IgD-negative memory B cell (primary cell): ENCODE measurements at regions not wholly inside any gene's neighbourhood (a gene's known extent, or its start where the extent isn't known, plus 50 kb on each side); places are given as distances from the start of the nearest gene placed in this dataset.
"Not testable (repeated sequence)": the region's sequence is repeated elsewhere in the genome, so short reads cannot be mapped to it uniquely, and the experiment has no call there.

Source experiments
- H3K27ac Mint-ChIP-seq, 3 donors: one replicate each; pipeline ENCODE4 v1.8.0; 2020 to 2022; ENCODE audit warnings: mild to moderate bottlenecking in 3 of 3, mixed read lengths in 3 of 3, moderate library complexity in 1 of 3
- H3K27me3 Mint-ChIP-seq: one replicate; pipeline ENCODE4 v1.8.0; 2021; ENCODE audit warnings: mixed read lengths
- H3K36me3 Mint-ChIP-seq: one replicate; pipeline ENCODE4 v1.8.0; 2020; ENCODE audit warnings: mild to moderate bottlenecking, mixed read lengths
- H3K4me1 Mint-ChIP-seq, 3 donors: one replicate each; pipeline ENCODE4 v1.8.0; 2020 to 2022; ENCODE audit warnings: mixed read lengths in 3 of 3, mild to moderate bottlenecking in 1 of 3
- H3K4me3 Mint-ChIP-seq, 4 donors: one replicate each; pipeline ENCODE4 v1.8.0; 2020 to 2022; ENCODE audit warnings: mild to moderate bottlenecking in 4 of 4, mixed read lengths in 4 of 4, moderate library complexity in 3 of 4
- H3K9me3 Mint-ChIP-seq, 3 donors: one replicate each; pipeline ENCODE4 v1.8.0; 2020 to 2021; ENCODE audit warnings: mixed read lengths in 3 of 3, mild to moderate bottlenecking in 1 of 3

DNA sequence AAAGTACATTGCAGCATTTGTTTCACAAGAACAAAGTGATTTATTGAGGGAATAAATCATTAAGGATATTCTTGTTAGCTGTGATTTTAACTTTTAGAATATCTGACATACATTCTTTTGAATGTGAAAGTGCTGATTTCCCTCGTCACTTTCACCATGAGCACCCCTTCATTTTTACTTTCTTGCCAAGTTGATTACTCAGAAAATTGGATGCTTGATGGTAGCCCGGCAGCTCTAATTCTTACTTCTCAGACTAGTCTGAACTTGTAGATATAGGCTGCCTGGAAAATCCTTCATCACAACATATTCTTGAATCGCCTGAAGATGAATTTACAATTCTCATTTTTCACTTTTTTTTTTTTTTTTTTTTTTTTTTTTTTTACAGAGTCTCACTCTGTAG lies 147.1 kb upstream of the SMLR1 start:
- peaks cover 2% of the 10 kb centered on the region for H3K36me3 Mint-ChIP-seq
- H3K27me3 Mint-ChIP-seq = peaks cover 5% of the 10 kb centered on the region
- H3K4me1 Mint-ChIP-seq = no peaks in the 10 kb centered on the region
- peaks cover 0 to 3% (median 0%) of the 10 kb centered on the region in 3 donors for H3K9me3 Mint-ChIP-seq
- H3K4me3 Mint-ChIP-seq = no peak overlapping the region
- no peak overlapping the region for H3K27ac Mint-ChIP-seq

DNA sequence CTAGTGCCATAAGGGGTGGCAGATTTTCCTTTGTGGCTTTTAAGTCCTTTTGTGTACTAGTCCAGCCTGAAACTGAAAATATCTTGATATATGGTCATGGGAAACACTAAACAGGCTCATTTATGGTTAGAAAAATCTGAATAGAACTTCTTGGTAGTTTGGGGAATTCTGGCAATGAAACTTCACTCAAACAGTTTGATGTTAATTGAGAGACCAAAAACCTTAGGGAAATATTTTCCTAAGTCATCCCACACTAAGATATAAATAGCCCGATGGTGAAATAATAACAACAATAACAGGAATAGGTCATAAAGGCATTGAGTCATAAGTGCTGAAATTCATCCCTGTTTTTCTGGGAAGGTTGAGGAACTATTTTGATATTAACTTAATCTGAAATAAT lies 146.2 kb upstream of the SMLR1 start:
- Mint-ChIP-seq H3K36me3 (peaks cover 2% of the 10 kb centered on the region), H3K4me1 (no peaks in the 10 kb centered on the region), H3K9me3 (peaks cover 0 to 3% (median 0%) of the 10 kb centered on the region in 3 donors), H3K27me3 (peaks cover 5% of the 10 kb centered on the region), H3K27ac (no peak overlapping the region), H3K4me3 (no peak overlapping the region)

DNA sequence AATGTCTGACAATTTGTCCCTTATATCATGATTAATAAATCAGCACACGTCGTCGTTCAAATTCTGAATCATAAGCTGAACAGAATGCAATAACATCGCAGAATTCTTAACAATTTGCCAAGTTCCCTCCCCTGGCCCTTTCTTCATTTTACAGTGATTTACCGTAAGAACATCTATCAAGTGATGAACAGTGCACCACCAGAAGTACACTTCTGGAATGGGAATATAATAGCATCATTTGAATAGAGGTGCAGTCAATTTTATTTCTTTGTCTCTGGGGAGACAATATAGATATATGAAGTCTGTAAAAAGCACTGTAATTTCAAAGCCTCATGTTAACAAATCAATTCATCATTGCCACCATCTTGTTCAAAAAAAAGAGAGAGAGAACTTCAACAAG lies 145.1 kb upstream of the SMLR1 start:
- no peaks in the 10 kb centered on the region for H3K4me1 Mint-ChIP-seq
- H3K27ac Mint-ChIP-seq = no peak overlapping the region
- H3K9me3 Mint-ChIP-seq = peaks cover 0 to 3% (median 0%) of the 10 kb centered on the region in 3 donors
- no peak overlapping the region for H3K4me3 Mint-ChIP-seq
- peaks cover 6% of the 10 kb centered on the region for H3K27me3 Mint-ChIP-seq
- no peaks in the 10 kb centered on the region for H3K36me3 Mint-ChIP-seq

DNA sequence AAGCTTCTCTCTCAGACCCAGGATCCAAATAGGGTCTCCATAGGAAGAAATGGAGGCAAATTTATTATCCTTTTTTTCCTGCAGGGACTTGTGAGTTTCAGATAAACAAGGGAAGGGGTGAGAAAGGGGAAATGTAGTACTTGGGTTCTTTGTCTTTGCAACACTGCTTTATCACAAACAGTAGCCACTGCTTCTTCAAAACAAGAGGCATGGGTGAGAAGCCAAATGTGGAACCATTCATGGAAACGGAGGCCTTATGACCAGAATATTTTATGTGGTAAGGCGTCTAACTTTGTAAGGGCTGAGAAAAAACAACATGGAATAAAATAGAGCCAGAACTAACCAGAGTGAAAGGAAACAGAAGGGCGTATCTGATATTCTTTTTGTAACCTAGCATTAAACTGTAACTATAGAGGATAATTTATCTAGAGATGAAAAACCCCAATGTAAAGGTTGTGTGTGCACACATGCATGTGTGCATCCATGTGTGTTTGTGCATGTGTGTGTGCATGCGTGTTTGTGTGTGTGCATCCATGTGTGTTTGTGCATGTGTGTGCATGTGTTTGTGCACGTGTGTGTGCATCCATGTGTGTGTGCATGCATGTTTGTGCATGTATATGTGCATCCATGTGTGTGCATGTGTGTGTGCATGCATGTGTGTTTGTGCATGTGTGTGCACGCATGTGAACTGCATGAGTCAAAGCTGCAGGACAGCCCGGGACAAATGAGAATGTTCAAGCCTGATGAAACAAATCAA lies 143.3 kb upstream of the SMLR1 start:
- Mint-ChIP-seq H3K27ac (no peak overlapping the region), H3K4me1 (no peaks in the 10 kb centered on the region), H3K36me3 (no peaks in the 10 kb centered on the region), H3K4me3 (no peak overlapping the region), H3K9me3 (no peaks in the 10 kb centered on the region), H3K27me3 (peaks cover 10% of the 10 kb centered on the region)

DNA sequence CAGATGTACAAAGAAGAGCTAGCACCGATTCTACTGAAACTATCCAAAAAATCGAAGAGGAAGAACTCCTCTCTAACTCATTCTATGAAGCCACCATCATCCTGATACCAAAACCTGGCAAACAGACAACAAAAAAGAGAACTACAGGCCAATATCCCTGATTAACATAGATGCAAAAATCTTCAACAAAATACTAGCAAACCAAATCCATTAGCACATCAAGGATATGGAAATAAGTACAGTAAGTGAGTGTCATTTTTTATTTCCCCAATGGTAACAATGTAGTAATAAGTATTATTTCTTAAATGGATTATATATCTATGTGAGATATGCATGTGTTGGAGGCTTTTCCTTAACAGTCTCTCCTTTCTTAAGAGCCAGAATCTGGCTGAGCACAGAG lies 134.5 kb upstream of the SMLR1 start:
- Mint-ChIP-seq H3K27ac (no peak overlapping the region), H3K36me3 (no peaks in the 10 kb centered on the region)

DNA sequence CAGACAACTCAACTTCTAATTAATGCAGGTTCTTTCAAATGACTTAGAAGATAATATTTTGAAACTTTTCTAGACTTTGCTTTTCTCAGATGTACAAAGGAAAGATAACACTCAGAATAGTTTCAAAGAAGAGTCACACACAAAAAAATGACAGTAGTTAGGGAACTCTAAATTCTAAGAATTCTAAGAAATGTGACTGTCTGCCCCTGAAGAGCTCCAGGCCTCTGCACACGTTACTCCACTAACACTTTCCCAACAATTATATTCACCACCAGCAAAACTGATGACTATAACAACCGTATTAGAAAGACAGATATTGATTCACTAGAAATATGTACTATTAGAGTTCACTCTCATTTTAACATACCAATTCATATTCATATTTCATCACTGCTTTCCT lies 133.3 kb upstream of the SMLR1 start:
- no peak overlapping the region for H3K4me3 Mint-ChIP-seq
- H3K4me1 Mint-ChIP-seq = no peaks in the 10 kb centered on the region
- H3K27me3 Mint-ChIP-seq = peaks cover 4% of the 10 kb centered on the region
- no peaks in the 10 kb centered on the region for H3K9me3 Mint-ChIP-seq
- no peaks in the 10 kb centered on the region for H3K36me3 Mint-ChIP-seq
- H3K27ac Mint-ChIP-seq = no peak overlapping the region

More for the DNA sequence above, 134.5 kb upstream of the SMLR1 start:
- Mint-ChIP-seq H3K4me1 (no peaks in the 10 kb centered on the region), H3K27me3 (peaks cover 4% of the 10 kb centered on the region), H3K9me3 (no peaks in the 10 kb centered on the region), H3K4me3 (no peak overlapping the region)

DNA sequence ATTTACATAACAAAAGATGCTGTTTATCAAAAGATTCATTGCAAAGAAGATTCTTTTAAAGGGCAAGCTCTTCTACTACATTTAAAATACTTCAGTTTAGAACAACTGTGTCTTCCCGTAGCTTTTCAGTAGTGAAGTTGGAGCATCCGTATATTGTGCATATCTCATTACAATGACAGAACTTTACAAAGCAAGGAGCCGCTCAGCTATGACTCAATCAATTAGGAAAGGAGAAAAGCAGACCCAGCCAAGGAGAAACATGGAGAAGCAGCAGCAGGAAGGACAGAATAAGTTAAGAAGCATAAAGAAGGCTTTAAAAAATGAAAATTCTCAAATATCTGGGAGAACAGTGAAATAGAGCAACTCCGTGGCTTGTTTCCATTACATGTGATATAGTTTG lies 132.6 kb upstream of the SMLR1 start:
- Mint-ChIP-seq H3K9me3 (no peaks in the 10 kb centered on the region), H3K36me3 (no peaks in the 10 kb centered on the region), H3K4me3 (no peak overlapping the region), H3K27me3 (peaks cover 4% of the 10 kb centered on the region), H3K4me1 (no peaks in the 10 kb centered on the region), H3K27ac (no peak overlapping the region)

DNA sequence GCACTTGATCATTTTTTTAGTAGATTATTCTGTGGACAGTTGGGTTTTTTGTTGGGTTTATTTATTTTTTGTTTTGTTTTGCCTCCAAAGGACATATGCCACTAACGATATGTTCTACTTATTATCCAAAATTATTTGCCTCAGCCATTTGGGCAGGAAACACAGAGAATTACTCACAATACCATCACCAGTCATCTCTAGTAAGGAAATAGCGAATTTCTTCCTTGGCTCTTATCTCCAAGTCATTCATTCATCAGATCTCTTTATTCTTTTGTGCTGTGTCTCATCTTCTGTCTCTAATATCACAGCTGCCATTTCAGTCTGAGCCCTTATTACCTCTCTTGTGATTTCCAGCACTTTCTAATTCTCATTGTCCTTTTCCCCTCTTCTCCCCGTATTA lies 130.4 kb upstream of the SMLR1 start:
- H3K4me3 Mint-ChIP-seq = no peak overlapping the region
- no peaks in the 10 kb centered on the region for H3K36me3 Mint-ChIP-seq
- no peaks in the 10 kb centered on the region for H3K9me3 Mint-ChIP-seq
- no peak overlapping the region for H3K27ac Mint-ChIP-seq
- H3K4me1 Mint-ChIP-seq = peaks cover 0 to 2% (median 0%) of the 10 kb centered on the region in 3 donors
- H3K27me3 Mint-ChIP-seq = peaks cover 6% of the 10 kb centered on the region

DNA sequence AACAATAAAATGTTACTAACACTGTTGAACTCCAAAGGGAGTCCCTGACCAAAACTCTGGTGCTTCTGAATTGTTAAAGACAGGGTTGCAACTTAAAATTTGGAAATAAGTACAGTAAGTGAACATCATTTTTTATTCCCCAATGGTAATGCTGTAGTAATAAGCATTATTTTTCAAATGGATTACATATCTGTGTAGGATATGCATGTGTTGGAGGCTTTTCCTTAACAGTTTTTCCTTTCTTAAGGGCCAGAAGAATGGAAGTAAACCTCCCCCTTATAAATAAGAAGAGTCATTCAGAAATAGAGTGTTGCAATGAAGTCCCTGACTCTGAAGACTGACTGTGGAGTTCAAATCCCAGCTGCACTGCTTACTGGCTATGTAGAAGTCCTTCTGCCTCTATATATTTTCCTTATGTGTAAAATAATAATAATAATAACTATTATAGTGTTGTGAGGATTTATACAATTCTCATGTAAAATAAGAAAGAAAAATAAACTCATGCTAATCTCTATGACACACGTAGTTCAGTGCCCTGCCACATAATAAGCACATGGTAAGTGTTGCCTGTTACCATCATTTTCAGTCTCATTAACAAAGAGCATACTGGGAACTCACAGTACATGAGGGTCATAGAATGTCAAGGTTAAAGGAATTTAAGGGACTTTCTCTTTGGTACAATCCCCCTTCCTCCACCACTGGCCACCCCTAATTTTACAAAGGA lies 129.8 kb upstream of the SMLR1 start:
- Mint-ChIP-seq H3K4me1 (peaks cover 0 to 2% (median 0%) of the 10 kb centered on the region in 3 donors), H3K27ac (no peak overlapping the region), H3K4me3 (no peak overlapping the region), H3K27me3 (peaks cover 6% of the 10 kb centered on the region), H3K9me3 (no peaks in the 10 kb centered on the region), H3K36me3 (no peaks in the 10 kb centered on the region)

DNA sequence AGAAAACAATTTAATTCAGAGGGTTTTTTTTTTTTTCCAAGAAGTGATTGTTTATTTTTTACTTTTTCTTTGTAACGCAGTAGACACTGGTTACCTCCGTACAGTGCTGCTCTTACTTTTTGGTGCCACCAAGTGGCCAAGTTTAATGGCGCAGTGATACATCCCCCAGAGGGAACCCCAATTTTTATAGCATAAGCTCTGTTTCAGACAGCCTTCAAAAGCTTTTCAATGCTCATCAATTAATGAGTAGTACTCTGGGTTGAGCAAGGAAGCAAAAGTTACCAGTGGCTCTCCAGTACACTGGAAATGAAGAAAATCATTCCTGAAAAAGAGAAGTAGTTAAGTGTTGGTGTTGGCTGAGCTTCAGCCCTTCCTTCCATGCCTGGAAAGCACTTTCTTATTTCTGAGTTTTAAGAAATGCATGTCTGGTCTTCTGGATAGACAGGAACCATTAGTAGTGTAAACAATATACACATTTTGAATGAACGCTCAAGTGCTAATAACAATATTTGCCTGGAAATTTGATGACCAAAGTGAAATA lies 129.1 kb upstream of the SMLR1 start:
- peaks cover 0 to 3% (median 0%) of the 10 kb centered on the region in 3 donors for H3K4me1 Mint-ChIP-seq
- H3K27me3 Mint-ChIP-seq = peaks cover 8% of the 10 kb centered on the region
- H3K27ac Mint-ChIP-seq = no peak overlapping the region
- H3K4me3 Mint-ChIP-seq = no peak overlapping the region
- H3K9me3 Mint-ChIP-seq = no peaks in the 10 kb centered on the region
- H3K36me3 Mint-ChIP-seq = no peaks in the 10 kb centered on the region

DNA sequence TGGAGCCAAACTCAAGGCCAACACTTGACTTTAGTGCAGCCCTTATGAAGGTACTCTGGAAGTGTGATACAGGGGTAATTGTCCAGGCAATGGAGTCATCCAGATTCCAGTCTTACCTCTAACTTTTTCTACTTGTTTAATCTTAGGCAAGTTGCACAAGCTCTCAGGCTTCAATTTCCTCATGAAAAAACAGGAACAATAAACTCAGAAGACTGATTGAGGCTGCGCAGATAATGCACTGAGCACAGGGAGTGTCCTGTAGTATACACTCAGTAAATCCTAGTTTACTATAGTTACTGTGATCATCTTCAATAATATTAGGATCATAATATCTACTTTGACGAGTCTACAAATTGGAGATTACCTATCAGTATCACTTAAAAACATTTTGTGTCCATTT lies 127.5 kb upstream of the SMLR1 start:
- Mint-ChIP-seq H3K4me1 (peaks cover 0 to 3% (median 0%) of the 10 kb centered on the region in 3 donors), H3K36me3 (no peaks in the 10 kb centered on the region), H3K27ac (no peak overlapping the region), H3K27me3 (peaks cover 8% of the 10 kb centered on the region), H3K9me3 (no peaks in the 10 kb centered on the region), H3K4me3 (no peak overlapping the region)

DNA sequence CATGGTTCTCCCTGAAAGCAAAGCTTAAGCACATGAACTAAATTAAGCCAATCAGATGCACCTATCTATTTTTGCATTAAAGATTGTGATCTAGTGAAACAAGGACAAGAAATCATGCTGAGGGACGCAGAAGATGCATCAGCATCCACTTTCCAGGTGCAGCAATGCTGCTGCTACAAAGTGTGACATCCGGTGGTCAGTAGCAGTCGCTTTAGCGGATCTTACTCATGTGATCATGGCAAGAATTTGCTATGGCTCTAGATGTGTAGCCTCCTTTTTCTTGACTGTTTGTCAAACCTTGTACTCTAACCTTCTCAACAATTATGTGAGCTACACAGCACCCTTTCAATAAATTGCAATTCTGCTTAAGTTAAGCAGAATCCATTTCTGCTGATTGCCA lies 126.8 kb upstream of the SMLR1 start:
- peaks cover 0 to 3% (median 0%) of the 10 kb centered on the region in 3 donors for H3K4me1 Mint-ChIP-seq
- no peaks in the 10 kb centered on the region for H3K9me3 Mint-ChIP-seq
- peaks cover 8% of the 10 kb centered on the region for H3K27me3 Mint-ChIP-seq
- H3K36me3 Mint-ChIP-seq = no peaks in the 10 kb centered on the region
- H3K4me3 Mint-ChIP-seq = no peak overlapping the region
- H3K27ac Mint-ChIP-seq = no peak overlapping the region

DNA sequence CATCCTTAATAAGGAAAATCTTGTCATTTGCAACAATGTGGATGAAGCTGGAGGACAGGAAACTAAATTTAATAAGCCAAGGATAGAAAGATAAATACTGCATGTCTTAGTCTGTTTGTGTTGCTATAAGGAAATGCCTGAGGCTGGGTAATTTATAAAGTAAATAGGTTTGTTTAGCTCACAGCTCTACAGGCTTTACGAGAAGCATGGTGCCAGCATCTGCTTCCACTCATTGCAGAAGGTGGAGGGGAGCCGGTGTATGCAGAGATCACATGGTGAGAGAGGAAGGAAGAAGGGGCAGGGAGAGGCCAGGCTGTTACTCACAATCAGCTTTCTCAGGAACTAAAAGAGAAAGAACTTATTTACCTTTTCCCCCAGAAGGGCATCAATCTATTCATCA lies 118.9 kb upstream of the SMLR1 start:
- Mint-ChIP-seq H3K4me3 (no peak overlapping the region), H3K4me1 (no peaks in the 10 kb centered on the region), H3K9me3 (peaks cover 0 to 5% (median 2%) of the 10 kb centered on the region in 3 donors), H3K36me3 (no peaks in the 10 kb centered on the region), H3K27me3 (peaks cover 2% of the 10 kb centered on the region), H3K27ac (no peak overlapping the region)

DNA sequence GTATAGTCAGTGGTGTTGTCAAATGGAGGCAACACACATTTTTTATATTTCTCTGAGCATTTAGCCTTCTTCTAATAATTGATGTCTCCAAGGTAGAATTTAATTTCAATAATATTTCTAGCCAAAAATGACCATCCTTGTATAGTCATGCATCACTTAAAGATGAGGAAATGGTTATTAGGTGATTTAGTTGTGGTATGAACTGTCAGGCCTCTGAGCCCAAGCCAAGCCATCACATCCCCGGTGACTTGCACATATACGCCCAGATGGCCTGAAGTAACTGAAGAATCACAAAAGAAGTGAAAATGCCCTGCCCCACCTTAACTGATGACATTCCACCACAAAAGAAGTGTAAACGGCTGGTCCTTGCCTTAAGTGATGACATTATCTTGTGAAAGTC lies 115.6 kb upstream of the SMLR1 start:
- not testable (repeated sequence) for H3K4me1 Mint-ChIP-seq, H3K9me3 Mint-ChIP-seq, H3K36me3 Mint-ChIP-seq, H3K4me3 Mint-ChIP-seq, H3K27ac Mint-ChIP-seq, H3K27me3 Mint-ChIP-seq

DNA sequence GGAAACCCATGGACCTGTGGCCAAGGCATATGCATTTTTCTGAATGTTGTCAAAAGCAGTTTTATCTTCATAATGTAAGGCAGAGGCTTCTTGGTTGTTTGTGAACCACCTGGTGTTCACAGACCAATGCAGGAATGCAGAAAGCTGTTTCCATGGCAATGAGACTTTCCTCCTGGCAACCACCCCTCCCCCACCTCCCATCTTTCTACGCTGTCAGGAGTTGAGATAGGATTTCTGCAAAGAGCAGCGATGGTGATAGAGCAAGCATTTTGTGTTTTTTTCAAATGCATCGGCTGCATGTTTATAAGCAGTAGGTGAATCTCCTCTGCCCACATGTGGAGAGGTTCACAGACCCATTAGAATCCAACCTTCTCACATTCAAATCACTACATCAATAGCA lies 114.1 kb upstream of the SMLR1 start:
- H3K4me3 Mint-ChIP-seq = no peak overlapping the region

DNA sequence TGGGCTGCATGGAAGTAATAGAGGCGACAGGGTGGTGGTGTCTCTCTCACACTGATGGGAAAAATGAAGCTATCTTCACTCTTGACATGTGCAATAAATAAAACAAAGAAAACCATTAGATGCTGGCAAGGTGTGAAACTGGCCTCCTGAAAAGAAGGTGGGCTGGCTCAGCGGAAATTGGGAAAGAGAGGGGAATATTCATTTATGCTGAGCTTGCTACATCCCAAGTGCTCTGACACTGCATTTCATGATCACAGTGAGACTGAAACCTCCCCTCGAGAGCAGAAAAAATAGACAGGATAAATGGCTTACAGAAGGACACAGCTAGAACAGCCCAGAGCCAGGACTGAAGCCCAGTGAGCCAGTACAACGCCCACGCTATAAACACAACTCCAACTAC lies 112.1 kb upstream of the SMLR1 start:
- Mint-ChIP-seq H3K4me3 (no peak overlapping the region), H3K4me1 (peaks cover 3 to 6% (median 4%) of the 10 kb centered on the region in 3 donors), H3K27me3 (peaks cover 5% of the 10 kb centered on the region), H3K27ac (no peak overlapping the region), H3K9me3 (peaks cover 4 to 7% (median 7%) of the 10 kb centered on the region in 3 donors), H3K36me3 (no peaks in the 10 kb centered on the region)

More for the DNA sequence above, 114.1 kb upstream of the SMLR1 start:
- Mint-ChIP-seq H3K27ac (no peak overlapping the region), H3K36me3 (no peaks in the 10 kb centered on the region), H3K27me3 (peaks cover 8% of the 10 kb centered on the region), H3K4me1 (peaks cover 1 to 4% (median 3%) of the 10 kb centered on the region in 3 donors), H3K9me3 (no peaks in the 10 kb centered on the region)
